Right atrium auricular region (tissue), 2 donors: ENCODE measurements at regions not wholly inside any gene's neighbourhood (a gene's known extent, or its start where the extent isn't known, plus 50 kb on each side); places are given as distances from the start of the nearest gene placed in this dataset.
"Not testable (repeated sequence)": the region's sequence is repeated elsewhere in the genome, so short reads cannot be mapped to it uniquely, and the experiment has no call there.

Experiments
- DNase-seq: peaks from one replicate; pipeline ENCODE4 v3.0.0-alpha.2; 2019; ENCODE audit warnings: low spot score
- H3K27ac ChIP-seq, 2 donors: fragments of 200-600 bp; sonication (generic); 1 replicate in 1 of 2; 2 replicates in 1 of 2; pipeline ENCODE4 v1.5.1; 2016 to 2019
- H3K27me3 ChIP-seq, 2 donors: fragments of 200-600 bp; sonication (generic); one replicate each; pipeline versions ENCODE4 v1.5.1 to v1.6.0; 2017 to 2019
- H3K36me3 ChIP-seq: fragments of 200-600 bp; sonication (generic); one replicate; pipeline ENCODE4 v1.5.1; 2016
- H3K4me1 ChIP-seq, 2 donors: fragments of 200-600 bp; sonication (generic); one replicate each; pipeline versions ENCODE4 v1.5.1 to v1.6.0; 2017 to 2019
- H3K4me3 ChIP-seq, 2 donors: fragments of 200-600 bp; sonication (generic); 1 replicate in 1 of 2; 2 replicates in 1 of 2; pipeline ENCODE4 v1.5.1; 2017 to 2019; ENCODE audit warnings: mild to moderate bottlenecking in 1 of 2, moderate library complexity in 1 of 2
- H3K9me3 ChIP-seq, 2 donors: fragments of 200-600 bp; sonication (generic); one replicate each; pipeline ENCODE4 v1.5.1; 2019
- TF ChIP-seq, protein P1 (sequence below), 2 donors: fragments of 200-600 bp; sonication (generic); IDR thresholded peaks; one replicate each; pipeline ENCODE4 v1.5.1; 2019; ENCODE audit warnings: antibody characterized with exemption in 2 of 2

DNA sequence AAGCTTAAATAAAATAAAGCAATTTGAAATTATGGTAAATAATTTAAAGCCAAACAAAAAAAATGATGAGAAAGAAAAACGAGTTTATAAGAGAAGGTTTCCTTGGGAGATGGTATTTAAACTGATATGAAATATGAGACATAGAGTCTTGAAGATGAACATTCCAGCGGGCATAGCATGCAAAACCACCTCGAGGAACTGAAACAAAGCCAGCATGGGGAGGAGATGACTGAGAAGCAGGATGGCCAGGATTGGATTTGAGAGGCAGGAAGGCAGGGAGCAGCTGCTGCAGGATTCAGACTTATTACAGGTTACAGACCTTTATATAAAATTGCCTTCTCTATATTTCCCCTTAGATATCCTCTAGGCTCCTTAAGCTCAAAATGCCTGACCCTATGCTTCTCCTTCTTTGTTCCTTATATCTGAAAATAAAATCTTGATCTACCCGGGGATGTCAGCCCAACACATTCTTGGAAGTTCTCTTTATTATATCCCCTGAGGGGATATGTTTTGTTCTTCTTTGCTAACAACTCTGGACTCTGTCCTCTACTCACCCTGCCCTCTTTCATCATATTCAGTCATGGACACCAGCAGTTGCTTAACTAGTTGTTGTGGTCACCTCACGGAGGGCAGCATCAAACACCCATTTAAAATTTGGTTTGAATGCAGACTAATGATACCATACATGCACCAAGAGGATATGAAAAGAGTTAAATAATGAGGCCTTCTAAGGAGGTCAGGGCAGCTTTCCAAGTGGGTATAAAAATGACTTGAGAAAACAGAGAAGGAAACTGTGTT, 719.1 kb upstream of the B3GALT2 start:
- DNase-seq, result no peak
- Histone ChIP-seq H3K4me3 (no peak overlapping the region), H3K4me1 (no peaks in the 10 kb centered on the region), H3K36me3 (no peaks in the 10 kb centered on the region), H3K27ac (no peak overlapping the region), H3K27me3 (no peaks in the 10 kb centered on the region), H3K9me3 (no peaks in the 10 kb centered on the region)
- TF ChIP-seq, protein P1, sequence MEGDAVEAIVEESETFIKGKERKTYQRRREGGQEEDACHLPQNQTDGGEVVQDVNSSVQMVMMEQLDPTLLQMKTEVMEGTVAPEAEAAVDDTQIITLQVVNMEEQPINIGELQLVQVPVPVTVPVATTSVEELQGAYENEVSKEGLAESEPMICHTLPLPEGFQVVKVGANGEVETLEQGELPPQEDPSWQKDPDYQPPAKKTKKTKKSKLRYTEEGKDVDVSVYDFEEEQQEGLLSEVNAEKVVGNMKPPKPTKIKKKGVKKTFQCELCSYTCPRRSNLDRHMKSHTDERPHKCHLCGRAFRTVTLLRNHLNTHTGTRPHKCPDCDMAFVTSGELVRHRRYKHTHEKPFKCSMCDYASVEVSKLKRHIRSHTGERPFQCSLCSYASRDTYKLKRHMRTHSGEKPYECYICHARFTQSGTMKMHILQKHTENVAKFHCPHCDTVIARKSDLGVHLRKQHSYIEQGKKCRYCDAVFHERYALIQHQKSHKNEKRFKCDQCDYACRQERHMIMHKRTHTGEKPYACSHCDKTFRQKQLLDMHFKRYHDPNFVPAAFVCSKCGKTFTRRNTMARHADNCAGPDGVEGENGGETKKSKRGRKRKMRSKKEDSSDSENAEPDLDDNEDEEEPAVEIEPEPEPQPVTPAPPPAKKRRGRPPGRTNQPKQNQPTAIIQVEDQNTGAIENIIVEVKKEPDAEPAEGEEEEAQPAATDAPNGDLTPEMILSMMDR (IDR thresholded peaks at IDR 0.05), result no peak

DNA sequence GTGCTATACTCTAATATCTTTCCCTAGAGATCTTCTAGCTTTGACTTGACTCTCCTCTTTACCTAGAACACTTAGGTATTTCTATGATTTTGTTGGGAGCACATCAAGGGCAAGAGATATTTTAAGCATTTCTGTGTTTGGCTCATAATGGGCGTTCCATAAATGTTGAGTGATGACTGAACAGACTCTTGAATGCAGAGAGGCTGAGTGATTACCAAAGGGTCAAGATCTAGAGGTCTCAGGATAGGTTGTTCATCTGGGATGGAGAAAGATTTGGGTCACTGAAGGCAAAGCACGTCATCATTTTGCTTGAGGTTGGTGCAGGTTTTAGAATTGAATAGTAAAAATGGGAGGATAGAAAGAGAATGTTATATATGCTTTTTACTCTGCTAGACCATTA, 705.4 kb upstream of the B3GALT2 start:
- DNase-seq, result no peak
- H3K36me3 ChIP-seq, result no peaks in the 10 kb centered on the region

DNA sequence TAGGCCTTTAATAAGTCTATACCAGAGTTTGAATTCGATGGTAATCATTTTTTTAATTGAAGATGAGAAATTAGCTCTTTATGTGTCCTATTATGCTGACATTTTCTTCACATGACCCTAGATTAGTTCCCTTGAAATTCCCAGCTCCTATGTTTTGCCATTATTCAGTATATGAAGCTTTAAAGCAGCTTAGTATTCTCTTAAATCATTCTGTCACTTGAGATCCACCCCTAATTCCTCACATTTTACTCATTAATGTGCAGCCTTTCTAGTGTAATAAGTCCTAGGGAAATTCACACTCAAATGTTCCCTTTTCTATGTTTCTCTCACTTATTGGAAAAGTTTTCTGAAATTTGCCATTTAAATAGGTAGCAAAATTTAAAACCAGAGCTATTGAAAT, 704.5 kb upstream of the B3GALT2 start:
- H3K27me3 ChIP-seq, result no peaks in the 10 kb centered on the region
- H3K4me3 ChIP-seq, result no peak overlapping the region
- H3K9me3 ChIP-seq, result no peaks in the 10 kb centered on the region
- H3K36me3 ChIP-seq, result no peaks in the 10 kb centered on the region
- H3K4me1 ChIP-seq, result no peaks in the 10 kb centered on the region
- H3K27ac ChIP-seq, result no peak overlapping the region
- DNase-seq, result no peak
- TF ChIP-seq, protein P1 (IDR thresholded peaks at IDR 0.05), result no peak

More for the DNA sequence above, 705.4 kb upstream of the B3GALT2 start:
- Histone ChIP-seq H3K9me3 (no peaks in the 10 kb centered on the region), H3K27me3 (no peaks in the 10 kb centered on the region), H3K27ac (no peak overlapping the region), H3K4me1 (no peaks in the 10 kb centered on the region), H3K4me3 (no peak overlapping the region)
- TF ChIP-seq, protein P1 (IDR thresholded peaks at IDR 0.05), result no peak

DNA sequence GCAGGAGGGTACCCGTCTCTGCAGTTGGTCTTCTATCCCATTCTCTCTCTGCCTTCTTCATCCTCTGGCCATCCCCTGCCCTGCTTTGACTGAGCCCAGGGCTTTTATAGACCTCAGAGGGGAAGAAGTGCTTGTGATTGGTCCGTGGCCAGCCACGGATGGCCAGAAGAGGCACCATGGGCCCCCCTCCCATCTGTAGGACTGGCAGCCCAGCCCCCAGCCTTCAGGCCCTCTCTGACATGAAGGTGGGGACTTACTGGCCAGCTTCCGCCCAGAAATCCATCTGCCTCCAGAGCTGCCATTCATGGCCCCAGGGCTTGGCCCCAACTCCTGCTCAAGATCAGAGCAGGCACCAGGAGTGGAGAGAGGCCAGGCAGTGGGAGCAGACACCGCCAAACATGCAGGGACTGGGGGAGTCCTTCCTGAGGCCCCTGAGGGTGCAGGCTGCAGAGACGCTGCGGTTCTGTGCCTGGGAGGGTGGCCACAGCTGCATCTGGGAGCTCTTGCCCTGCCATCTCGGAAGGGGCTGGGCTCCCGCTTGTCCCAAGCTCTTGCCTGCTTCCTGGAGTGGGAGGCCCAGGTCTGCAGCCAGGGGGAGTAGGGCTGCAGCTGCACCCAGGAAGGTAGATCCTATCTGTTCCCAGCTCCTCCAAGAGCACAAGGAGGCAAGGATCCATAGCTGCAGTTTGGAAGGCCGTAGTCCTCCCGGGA, 698.6 kb upstream of the B3GALT2 start:
- H3K4me3 ChIP-seq, result no peak overlapping the region
- H3K9me3 ChIP-seq, result no peaks in the 10 kb centered on the region
- DNase-seq, result no peak
- H3K27ac ChIP-seq, result no peak overlapping the region
- TF ChIP-seq, protein P1 (IDR thresholded peaks at IDR 0.05), result no peak
- no peaks in the 10 kb centered on the region for H3K4me1 ChIP-seq
- H3K36me3 ChIP-seq, result no peaks in the 10 kb centered on the region
- H3K27me3 ChIP-seq, result no peaks in the 10 kb centered on the region

DNA sequence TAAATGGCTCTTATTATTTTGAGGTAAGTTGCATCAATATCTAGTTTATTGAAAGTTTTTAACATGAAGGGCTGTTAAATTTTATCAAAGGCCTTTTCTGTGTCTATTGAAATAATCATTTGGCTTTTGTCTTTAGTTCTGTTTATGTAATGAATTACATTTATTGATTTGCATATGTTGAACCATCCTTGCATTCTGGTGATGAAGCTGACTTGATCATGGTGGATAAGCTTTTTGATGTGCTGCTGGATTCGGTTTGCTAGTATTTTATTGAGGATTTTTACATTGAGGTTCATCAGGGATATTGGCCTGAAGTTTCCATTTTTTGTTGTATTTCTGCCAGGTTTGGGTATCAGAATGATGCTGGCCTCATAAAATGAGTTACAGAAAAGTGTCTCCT, 691.5 kb upstream of the B3GALT2 start:
- peaks cover 0 to 15% of the 10 kb centered on the region in 2 donors for H3K9me3 ChIP-seq
- not testable (repeated sequence) for DNase-seq, H3K27ac ChIP-seq, H3K4me3 ChIP-seq, H3K4me1 ChIP-seq, H3K27me3 ChIP-seq, H3K36me3 ChIP-seq

DNA sequence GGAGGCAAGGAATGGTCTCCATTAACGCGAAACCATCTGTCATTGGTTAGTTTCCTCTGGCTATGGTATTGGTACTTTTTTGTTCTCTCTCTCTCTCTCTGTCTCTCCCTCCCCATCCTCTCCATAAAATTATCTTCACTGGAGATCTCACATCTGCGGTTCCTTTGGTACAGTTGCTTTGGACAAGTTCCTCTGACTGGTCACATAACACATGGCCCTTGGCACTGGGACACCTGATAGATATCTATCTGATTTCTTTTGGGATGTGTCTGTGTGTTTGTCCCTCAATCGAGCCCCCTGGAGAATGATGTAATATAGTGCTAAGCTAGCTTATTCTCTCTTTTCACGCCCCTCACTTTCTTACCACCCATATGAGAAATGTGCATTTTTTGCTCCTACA, 682.0 kb upstream of the B3GALT2 start:
- H3K4me1 ChIP-seq, result no peaks in the 10 kb centered on the region
- no peak overlapping the region for H3K4me3 ChIP-seq
- H3K9me3 ChIP-seq, result no peaks in the 10 kb centered on the region
- no peak for DNase-seq
- no peaks in the 10 kb centered on the region for H3K27me3 ChIP-seq
- no peaks in the 10 kb centered on the region for H3K36me3 ChIP-seq
- TF ChIP-seq, protein P1 (IDR thresholded peaks at IDR 0.05), result no peak
- H3K27ac ChIP-seq, result no peak overlapping the region
